GM18861 (cell line): ENCODE measurements at regions not wholly inside any gene's neighbourhood (a gene's known extent, or its start where the extent isn't known, plus 50 kb on each side); places are given as distances from the start of the nearest gene placed in this dataset.

Experiments used
- ATAC-seq: cut with Tn5 transposase; IDR thresholded peaks from one replicate; pipeline ENCODE4 v1.9.1; 2021; ENCODE audit not compliant: unreplicated experiment

GRCh38 chr11:23542816-23543215, 682.5 kb upstream of the CCDC179 start:
- no peak for ATAC-seq

GRCh38 chr11:23543651-23544222, 683.5 kb upstream of the CCDC179 start:
- no peak for ATAC-seq

- no peak for ATAC-seq
Observed at GRCh38 chr11:23551706-23552105, 691.4 kb upstream of the CCDC179 start.

GRCh38 chr11:23554002-23554401, 693.7 kb upstream of the CCDC179 start:
- no peak for ATAC-seq

GRCh38 chr11:23555085-23555484, 694.8 kb upstream of the CCDC179 start:
- ATAC-seq, result no peak

GRCh38 chr11:23556163-23556750, 696.0 kb upstream of the CCDC179 start:
- no peak for ATAC-seq

GRCh38 chr11:23563591-23563990, 703.3 kb upstream of the CCDC179 start:
- ATAC-seq, result no peak

GRCh38 chr11:23564370-23564769, 704.1 kb upstream of the CCDC179 start:
- ATAC-seq, result no peak

- ATAC-seq, result no peak
Observed at GRCh38 chr11:23569134-23569533, 708.9 kb upstream of the CCDC179 start.

- no peak for ATAC-seq
Observed at GRCh38 chr11:23569547-23569946, 709.3 kb upstream of the CCDC179 start.

- no peak for ATAC-seq
Observed at GRCh38 chr11:23570828-23571227, 710.6 kb upstream of the CCDC179 start.

- ATAC-seq, result no peak
Observed at GRCh38 chr11:23573429-23573828, 713.2 kb upstream of the CCDC179 start.

GRCh38 chr11:23574149-23574548, 713.9 kb upstream of the CCDC179 start:
- no peak for ATAC-seq

- ATAC-seq, result no peak
Observed at GRCh38 chr11:23577296-23577695, 717.0 kb upstream of the CCDC179 start.

- no peak for ATAC-seq
Observed at GRCh38 chr11:23585416-23586104, 725.3 kb upstream of the CCDC179 start.

GRCh38 chr11:23586173-23586572, 725.9 kb upstream of the CCDC179 start:
- no peak for ATAC-seq

- no peak for ATAC-seq
Observed at GRCh38 chr11:23590596-23591308, 730.5 kb upstream of the CCDC179 start.

- no peak for ATAC-seq
Observed at GRCh38 chr11:23594755-23595154, 734.5 kb upstream of the CCDC179 start.

- no peak for ATAC-seq
Observed at GRCh38 chr11:23604966-23605365, 744.7 kb upstream of the CCDC179 start.

- ATAC-seq, result no peak
Observed at GRCh38 chr11:23606191-23606590, 745.9 kb upstream of the CCDC179 start.

- no peak for ATAC-seq
Observed at GRCh38 chr11:23611726-23612125, 751.5 kb upstream of the CCDC179 start.

- no peak for ATAC-seq
Observed at GRCh38 chr11:23620617-23621016, 760.3 kb upstream of the CCDC179 start.
